GM04503 (cell line): ENCODE measurements at regions not wholly inside any gene's neighbourhood (a gene's known extent, or its start where the extent isn't known, plus 50 kb on each side); places are given as distances from the start of the nearest gene placed in this dataset.
"Not testable (repeated sequence)": the region's sequence is repeated elsewhere in the genome, so short reads cannot be mapped to it uniquely, and the experiment has no call there.

Source experiments
- DNase-seq: peaks from one replicate; pipeline ENCODE4 v3.0.0-alpha.2; 2012; ENCODE audit warnings: low read depth

DNA sequence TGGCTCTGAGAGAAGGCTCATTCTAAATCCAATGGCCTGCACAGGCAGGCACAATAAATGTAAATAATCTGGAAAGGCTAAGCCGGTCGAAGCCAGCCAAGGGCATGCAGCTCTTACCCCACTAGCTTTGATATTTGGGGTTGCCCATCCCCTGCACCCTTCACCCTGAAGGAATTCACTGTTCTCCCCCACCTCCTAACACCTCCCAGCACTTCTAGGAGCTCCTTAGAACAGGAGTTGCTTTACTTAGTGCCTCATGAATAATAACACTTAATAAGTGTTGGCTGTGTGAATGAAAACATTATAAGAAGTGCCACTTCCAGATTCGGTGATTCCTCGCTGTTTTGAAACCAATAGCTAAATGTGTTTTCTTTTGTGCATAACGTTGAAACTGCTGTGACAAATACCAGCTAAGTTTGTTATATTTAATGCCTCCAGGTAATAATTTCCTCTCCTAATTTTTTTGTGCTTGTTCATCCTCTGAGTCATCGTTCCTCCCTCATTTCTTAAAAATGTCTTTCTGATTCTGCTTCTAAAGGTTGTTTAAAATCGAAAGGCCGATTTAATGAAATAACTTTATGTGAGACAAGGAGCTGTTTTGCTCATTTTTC is 458.8 kb downstream of the METTL4 start:
- DNase-seq = no peak

- DNase-seq = no peak
These were observed 457.0 kb downstream of the METTL4 start for GRCh38 chr18:2114289-2114688.

DNA sequence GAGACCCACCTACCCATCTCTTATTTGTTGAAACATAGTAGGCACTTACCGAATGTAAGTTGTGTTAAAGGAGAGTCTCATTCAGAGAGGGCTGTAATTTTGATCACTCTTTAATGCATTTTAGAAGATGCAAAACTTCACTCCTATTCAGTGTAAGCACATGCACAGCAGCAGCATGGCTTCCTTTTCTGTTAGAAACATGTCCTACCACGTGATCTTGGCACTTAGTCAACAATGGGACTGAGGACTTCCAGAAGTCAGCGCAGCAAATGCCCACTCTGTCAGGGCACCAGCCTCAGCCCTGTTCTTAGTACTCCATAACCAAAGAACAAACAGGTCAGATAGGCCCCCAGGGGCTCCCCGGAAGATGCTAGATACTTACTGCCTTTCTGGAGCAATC is 456.5 kb downstream of the METTL4 start:
- no peak for DNase-seq

DNA sequence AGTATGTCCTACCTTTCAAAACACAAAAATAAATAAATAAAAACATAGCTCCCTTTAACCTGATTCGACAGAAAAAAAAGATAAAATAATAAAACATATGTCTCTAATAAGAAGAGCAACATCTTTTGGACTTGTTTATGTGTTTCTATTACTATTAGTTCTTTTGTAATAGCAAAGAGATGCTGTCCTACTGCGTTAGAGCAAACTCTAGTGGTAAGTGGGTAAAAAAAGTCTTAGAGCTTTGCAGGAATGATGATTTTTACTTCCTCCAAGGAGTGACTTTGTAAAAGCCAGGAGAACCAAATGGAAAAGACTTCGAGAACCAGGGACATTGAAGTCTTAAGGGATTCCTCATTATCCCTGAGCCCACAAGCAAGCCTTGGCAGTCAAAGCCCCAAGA is 450.1 kb downstream of the METTL4 start:
- no peak for DNase-seq

GRCh38 chr18:2123077-2123476 is 448.2 kb downstream of the METTL4 start:
- DNase-seq = no peak

GRCh38 chr18:2134364-2134763 is 436.9 kb downstream of the METTL4 start:
- no peak for DNase-seq

GRCh38 chr18:2135309-2135708 is 436.0 kb downstream of the METTL4 start:
- DNase-seq = no peak

GRCh38 chr18:2138552-2138951 is 432.8 kb downstream of the METTL4 start:
- no peak for DNase-seq

GRCh38 chr18:2139691-2140090 is 431.6 kb downstream of the METTL4 start:
- DNase-seq = no peak

DNA sequence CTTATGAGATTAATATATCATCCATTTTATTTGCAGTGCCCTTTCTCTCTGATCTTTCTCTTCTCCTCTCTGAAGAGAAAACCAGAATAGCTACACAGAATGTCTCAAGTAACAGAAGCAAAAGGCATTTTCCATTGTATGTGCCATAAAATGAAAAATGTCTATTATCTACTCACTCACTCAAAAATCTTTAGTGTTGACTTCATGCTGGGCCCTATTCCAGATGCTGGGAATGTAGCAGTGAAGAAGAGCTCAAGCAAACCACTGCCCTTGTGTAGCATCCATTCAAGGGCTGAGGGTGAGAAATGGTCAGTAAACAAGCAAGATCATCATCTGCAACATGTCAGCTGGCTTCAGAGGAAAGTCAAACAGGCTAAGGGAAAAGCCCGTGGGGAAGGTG is 427.7 kb downstream of the METTL4 start:
- peak; percentile 5 for DNase-seq

DNA sequence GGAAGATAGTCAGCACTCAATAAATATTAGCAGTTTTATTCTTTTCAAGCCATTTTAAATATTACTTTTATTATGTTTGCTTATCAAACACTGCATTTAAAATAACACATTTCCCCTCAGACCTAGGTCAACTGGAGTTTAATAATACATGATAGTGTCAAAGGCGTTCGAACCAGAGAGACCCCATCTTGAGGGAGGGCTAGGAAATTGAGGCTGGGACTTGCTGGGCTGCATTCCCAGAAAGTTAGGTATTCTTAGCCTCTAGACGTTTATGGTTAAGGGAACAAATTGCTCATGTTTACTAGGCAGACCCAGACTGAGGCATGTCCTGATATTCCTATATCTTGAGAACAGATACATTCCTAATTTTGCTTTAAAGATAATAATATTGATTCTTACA is 426.5 kb downstream of the METTL4 start:
- no peak for DNase-seq

GRCh38 chr18:2146092-2146491 is 425.2 kb downstream of the METTL4 start:
- no peak for DNase-seq

- DNase-seq = no peak
These were observed 424.6 kb downstream of the METTL4 start for GRCh38 chr18:2146754-2147153.

DNA sequence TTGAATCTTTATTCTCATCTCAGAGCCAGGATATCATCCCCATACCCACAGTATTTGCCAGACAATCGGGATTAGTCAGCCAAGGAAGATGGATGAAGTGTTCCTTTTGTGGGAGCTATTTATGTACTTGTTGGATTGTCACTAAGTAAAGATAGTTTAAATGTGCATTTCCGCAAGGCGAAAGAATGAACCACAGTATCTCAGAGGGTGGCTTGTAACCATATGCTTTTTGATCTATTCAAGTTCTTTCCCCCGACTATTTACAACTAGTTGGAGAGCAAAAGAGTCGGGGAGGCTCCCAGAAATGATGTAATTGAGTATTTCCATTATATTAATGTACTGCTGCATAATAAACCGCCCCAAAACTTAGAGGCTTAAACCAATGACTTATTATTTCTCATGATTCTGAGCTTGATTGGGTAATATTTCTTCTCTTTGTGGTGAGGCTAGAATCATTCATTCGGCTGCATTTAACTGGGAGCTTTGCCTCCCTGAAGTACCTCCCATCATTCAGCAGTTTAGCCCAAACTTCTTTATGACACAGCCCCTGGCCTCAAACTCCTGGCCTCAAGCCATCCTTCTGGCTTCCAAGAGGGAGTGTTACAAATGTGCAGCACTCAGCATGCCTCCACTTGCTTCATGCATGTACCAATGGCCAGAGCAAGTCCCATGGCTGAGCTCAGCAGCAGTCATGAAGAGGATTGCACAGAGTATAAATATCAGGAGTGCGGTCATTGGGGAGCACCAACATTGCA is 423.7 kb downstream of the METTL4 start:
- DNase-seq = no peak

- no peak for DNase-seq
These were observed 422.5 kb downstream of the METTL4 start for GRCh38 chr18:2148823-2149222.

- DNase-seq = no peak
These were observed 420.7 kb downstream of the METTL4 start for GRCh38 chr18:2150566-2150965.

DNA sequence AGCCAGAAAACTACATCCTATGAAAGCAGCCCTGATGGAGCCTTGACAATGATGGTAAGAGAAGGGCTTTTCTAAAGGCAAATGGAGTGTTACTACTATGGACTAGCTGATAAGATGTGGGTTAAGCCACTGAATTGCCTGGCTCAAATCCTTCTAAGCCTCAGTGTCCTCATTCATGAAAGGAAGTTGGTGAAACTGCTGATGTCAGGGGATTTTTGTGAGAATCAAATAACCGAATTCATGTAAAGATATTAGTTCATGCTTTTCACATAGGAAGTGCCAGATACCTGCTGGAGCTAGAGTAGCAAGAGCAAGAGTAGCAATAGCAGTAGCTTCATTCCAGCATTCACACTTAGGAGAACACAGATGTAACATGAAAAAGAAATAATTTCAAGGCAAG is 417.0 kb downstream of the METTL4 start:
- no peak for DNase-seq

GRCh38 chr18:2164644-2165550 is 406.4 kb downstream of the METTL4 start:
- DNase-seq = no peak

DNA sequence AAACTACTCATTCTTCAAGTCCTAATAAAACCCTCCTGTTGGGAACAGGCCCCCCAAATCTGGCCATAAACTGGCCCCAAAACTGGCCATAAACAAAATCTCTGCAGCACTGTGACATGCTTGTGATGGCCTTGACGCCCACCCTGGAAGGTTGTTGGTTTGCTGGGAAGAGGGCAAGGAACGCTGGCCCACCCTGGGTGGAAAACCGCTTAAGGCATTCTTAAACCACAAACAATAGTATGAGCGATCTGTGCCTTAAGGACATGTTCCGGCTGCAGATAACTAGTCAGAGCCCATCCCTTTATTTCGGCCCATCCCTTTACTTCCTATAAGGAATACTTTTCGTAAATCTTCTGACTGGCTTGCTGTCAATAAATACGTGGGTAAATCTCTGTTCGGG is 404.4 kb downstream of the METTL4 start:
- DNase-seq = not testable (repeated sequence)

DNA sequence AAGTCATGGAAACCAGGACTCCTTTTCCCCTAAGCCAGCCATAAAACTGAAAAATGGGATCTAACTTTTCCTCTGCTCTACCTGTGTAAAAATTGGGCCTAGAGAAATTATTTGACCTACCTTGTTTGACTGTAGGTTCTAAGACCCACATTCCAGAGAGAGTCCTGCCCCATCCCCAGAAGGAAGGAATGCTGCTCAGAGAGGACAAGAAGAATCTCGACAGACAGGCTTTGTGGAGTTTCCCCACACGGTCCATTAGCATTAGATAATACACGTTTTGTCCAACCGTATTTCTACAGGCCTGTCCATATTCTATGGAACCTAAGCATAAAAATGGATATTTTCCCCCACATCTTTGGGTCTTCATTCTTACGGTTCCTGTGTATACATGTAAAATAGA is 403.3 kb downstream of the METTL4 start:
- no peak for DNase-seq

- DNase-seq = no peak
These were observed 401.6 kb downstream of the METTL4 start for GRCh38 chr18:2169656-2170055.

- DNase-seq = no peak
These were observed 399.3 kb downstream of the METTL4 start for GRCh38 chr18:2171840-2172625.
